ENCODE measurements at regions not wholly inside any gene's neighbourhood (a gene's known extent, or its start where the extent isn't known, plus 50 kb on each side); places are given as distances from the start of the nearest gene placed in this dataset.
A peak's percentile ranks its signal among the peaks of the same experiment; 100 is the strongest.

- Histone ChIP-seq H2BK120ac (ENCODE audit: low read depth, low read length) (no peak overlapping the region), H3K4me1 (ENCODE audit: control insufficient read depth, insufficient read depth, low read length) (no peaks in the 10 kb centered on the region), H3K79me1 (ENCODE audit: low read depth in 1 of 2, low read length in 2 of 2) (no peaks in the 10 kb centered on the region), H2AK9ac (replicated peaks; ENCODE audit: low read depth, low read length, poor library complexity) (peak overlapping the region; percentile 28), H2AFZ (replicated peaks; ENCODE audit: low read length, poor library complexity) (no peak overlapping the region), H3K14ac (replicated peaks; ENCODE audit: low read depth, low read length) (no peak overlapping the region), H3K9me1 (ENCODE audit: insufficient read depth, low read length) (peaks cover 12% of the 10 kb centered on the region), H4K91ac (ENCODE audit: insufficient read depth, low read depth, low read length) (no peak overlapping the region), H3K56ac (ENCODE audit: extremely low read depth, insufficient read depth, low read length) (no peak overlapping the region), H2BK20ac (ENCODE audit: low read depth, low read length) (no peak overlapping the region), H4K20me1 (ENCODE audit: insufficient read depth, low read length) (no peaks in the 10 kb centered on the region), H3K18ac (ENCODE audit: low read depth, low read length) (no peak overlapping the region), H3K36me3 (ENCODE audit: control insufficient read depth, insufficient read depth, low read length) (no peaks in the 10 kb centered on the region), H3K4me2 (ENCODE audit: low read depth, low read length) (no peak overlapping the region), H3K9ac (ENCODE audit: low read depth, low read length) (no peak overlapping the region), H2AK5ac (ENCODE audit: low read depth, low read length) (no peak overlapping the region), H3K4ac (ENCODE audit: low read depth, low read length) (no peak overlapping the region), H3K9me3 (ENCODE audit: control insufficient read depth, insufficient read depth, low read length) (peaks cover 27% of the 10 kb centered on the region), H3K27ac (ENCODE audit: insufficient read depth, low read length) (no peak overlapping the region), H4K5ac (ENCODE audit: low read depth, low read length) (no peak overlapping the region), H3K4me3 (ENCODE audit: insufficient read depth, low read depth, low read length) (no peak overlapping the region), H4K8ac (ENCODE audit: low read depth in 2 of 2, low read length in 2 of 2) (no peak overlapping the region), H2BK15ac (ENCODE audit: low read depth, low read length) (no peak overlapping the region), H3K27me3 (ENCODE audit: control insufficient read depth, insufficient read depth, low read length) (no peaks in the 10 kb centered on the region), H2BK5ac (ENCODE audit: low read depth, low read length, poor library complexity, severe bottlenecking) (no peak overlapping the region), H3K23ac (ENCODE audit: low read depth, low read length) (no peak overlapping the region)
- dilution Hi-C loops (cut with HindIII; ENCODE audit: low sequenced_read_pairs, unreplicated experiment) (no loop called here), intact Hi-C loops (cut with micrococcal nuclease) (no loop called here), in situ Hi-C loops (cut with MboI; ENCODE audit: low sequenced_read_pairs) (no loop called here)
- no peak for TF ChIP-seq NFE2L2 (IDR thresholded peaks at IDR 0.05; ENCODE audit: low read depth, low read length)
- no peak for TF ChIP-seq CTCF (conservative IDR thresholded peaks at IDR 0.05; ENCODE audit: low read depth, low read length)
- TF ChIP-seq BHLHE40 (IDR thresholded peaks at IDR 0.05; ENCODE audit: low read depth, low read length): no peak
- TF ChIP-seq FOS (IDR thresholded peaks at IDR 0.05; ENCODE audit: low read depth, low read length): no peak
- no peak for TF ChIP-seq MAZ (IDR thresholded peaks at IDR 0.05; ENCODE audit: borderline replicate concordance, low read depth, low read length)
- TF ChIP-seq ELK1 (IDR thresholded peaks at IDR 0.05; ENCODE audit: borderline replicate concordance, low read depth, low read length): no peak
- TF ChIP-seq CHD1 (IDR thresholded peaks at IDR 0.05; ENCODE audit: low read depth, low read length): no peak
- TF ChIP-seq RCOR1 (IDR thresholded peaks at IDR 0.05; ENCODE audit: insufficient replicate concordance, low read length): no peak
- no peak for TF ChIP-seq MAFK (IDR thresholded peaks at IDR 0.05; ENCODE audit: low read depth, low read length)
- no peak for TF ChIP-seq CEBPB (IDR thresholded peaks at IDR 0.05; ENCODE audit: low read depth, low read length)
- TF ChIP-seq RFX5 (IDR thresholded peaks at IDR 0.05; ENCODE audit: low read depth, low read length): no peak
- TF ChIP-seq POLR2A (IDR thresholded peaks at IDR 0.05; ENCODE audit: low read depth, low read length): no peak
- CTCF ChIA-PET: no interaction called here
- 20% methylated on average over 1 of the region's 8 CpGs; no CpG with 5 or more reads in 1 of the 2 experiments for WGBS, 2 experiments (ENCODE audit: extremely low coverage in 2 of 2, insufficient read length in 1 of 2)
- no peak for DNase-seq
- ATAC-seq (ENCODE audit: low read depth): no peak
- BruUV-seq (replicated peaks): no TSS peak
- POLR2A ChIA-PET (ENCODE audit: unreplicated experiment): no interaction called here
Measured at GRCh38 chr22:44615602-44616180, 86.3 kb upstream of the PRR5 start.
